HL-60 (cell line): ENCODE measurements at regions not wholly inside any gene's neighbourhood (a gene's known extent, or its start where the extent isn't known, plus 50 kb on each side); places are given as distances from the start of the nearest gene placed in this dataset.

Experiments
- GABPA ChIP-seq: IDR thresholded peaks from 2 replicates; pipeline ENCODE4 v1.6.1; 2012; ENCODE audit warnings: low read depth
- POLR2AphosphoS5 ChIP-seq: IDR thresholded peaks from 2 replicates; pipeline ENCODE4 v1.6.1; 2012; ENCODE audit warnings: low read depth
- SPI1 ChIP-seq: IDR thresholded peaks from 2 replicates; pipeline ENCODE4 v1.6.1; 2012; ENCODE audit warnings: low read depth, mild to moderate bottlenecking, borderline replicate concordance
- TF ChIP-seq, protein P1 (sequence below): IDR thresholded peaks from one replicate; pipeline ENCODE4 v1.5.1; 2011; ENCODE audit warnings: low read length, control low read depth, inconsistent platforms; ENCODE audit not compliant: insufficient read depth
- TF ChIP-seq, protein P2 (sequence below): IDR thresholded peaks from 2 replicates; pipeline ENCODE4 v1.6.1; 2012; ENCODE audit warnings: low read depth; ENCODE audit not compliant: insufficient replicate concordance

DNA sequence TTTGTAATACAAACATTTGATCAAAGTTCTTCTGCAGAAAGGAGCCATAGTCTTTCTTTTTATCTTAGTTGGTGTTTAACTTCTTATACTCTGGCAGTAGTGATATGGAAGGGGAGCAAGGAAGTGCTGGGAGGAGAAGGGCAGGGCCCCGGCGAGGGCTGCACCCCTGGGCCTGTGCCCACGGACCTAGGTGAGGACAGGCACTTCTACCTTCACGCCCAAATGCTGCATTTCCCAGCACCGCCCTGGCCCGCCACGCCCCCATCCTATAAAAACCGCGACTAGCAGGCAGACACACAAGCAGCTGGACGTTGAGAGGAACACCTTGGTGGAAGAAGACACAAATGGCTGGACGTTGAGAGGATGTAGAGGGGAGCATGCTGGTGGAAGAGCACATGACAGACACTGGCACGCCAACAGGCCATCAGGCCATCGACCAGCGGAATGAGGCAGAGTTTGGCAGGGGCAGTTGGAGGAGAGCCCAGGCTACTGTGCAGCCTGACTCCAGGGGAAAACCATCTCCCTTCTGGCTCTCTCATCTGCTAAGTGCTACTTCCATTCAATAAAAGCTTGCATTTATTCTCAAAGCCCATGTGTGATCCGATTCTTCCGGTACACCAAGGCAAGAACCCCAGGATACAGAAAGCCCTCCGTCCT is 81.5 kb upstream of the C9orf72 start:
- TF ChIP-seq, protein P1, sequence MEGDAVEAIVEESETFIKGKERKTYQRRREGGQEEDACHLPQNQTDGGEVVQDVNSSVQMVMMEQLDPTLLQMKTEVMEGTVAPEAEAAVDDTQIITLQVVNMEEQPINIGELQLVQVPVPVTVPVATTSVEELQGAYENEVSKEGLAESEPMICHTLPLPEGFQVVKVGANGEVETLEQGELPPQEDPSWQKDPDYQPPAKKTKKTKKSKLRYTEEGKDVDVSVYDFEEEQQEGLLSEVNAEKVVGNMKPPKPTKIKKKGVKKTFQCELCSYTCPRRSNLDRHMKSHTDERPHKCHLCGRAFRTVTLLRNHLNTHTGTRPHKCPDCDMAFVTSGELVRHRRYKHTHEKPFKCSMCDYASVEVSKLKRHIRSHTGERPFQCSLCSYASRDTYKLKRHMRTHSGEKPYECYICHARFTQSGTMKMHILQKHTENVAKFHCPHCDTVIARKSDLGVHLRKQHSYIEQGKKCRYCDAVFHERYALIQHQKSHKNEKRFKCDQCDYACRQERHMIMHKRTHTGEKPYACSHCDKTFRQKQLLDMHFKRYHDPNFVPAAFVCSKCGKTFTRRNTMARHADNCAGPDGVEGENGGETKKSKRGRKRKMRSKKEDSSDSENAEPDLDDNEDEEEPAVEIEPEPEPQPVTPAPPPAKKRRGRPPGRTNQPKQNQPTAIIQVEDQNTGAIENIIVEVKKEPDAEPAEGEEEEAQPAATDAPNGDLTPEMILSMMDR = no peak
- no peak for TF ChIP-seq POLR2AphosphoS5
- no peak for TF ChIP-seq GABPA
- TF ChIP-seq, protein P2, sequence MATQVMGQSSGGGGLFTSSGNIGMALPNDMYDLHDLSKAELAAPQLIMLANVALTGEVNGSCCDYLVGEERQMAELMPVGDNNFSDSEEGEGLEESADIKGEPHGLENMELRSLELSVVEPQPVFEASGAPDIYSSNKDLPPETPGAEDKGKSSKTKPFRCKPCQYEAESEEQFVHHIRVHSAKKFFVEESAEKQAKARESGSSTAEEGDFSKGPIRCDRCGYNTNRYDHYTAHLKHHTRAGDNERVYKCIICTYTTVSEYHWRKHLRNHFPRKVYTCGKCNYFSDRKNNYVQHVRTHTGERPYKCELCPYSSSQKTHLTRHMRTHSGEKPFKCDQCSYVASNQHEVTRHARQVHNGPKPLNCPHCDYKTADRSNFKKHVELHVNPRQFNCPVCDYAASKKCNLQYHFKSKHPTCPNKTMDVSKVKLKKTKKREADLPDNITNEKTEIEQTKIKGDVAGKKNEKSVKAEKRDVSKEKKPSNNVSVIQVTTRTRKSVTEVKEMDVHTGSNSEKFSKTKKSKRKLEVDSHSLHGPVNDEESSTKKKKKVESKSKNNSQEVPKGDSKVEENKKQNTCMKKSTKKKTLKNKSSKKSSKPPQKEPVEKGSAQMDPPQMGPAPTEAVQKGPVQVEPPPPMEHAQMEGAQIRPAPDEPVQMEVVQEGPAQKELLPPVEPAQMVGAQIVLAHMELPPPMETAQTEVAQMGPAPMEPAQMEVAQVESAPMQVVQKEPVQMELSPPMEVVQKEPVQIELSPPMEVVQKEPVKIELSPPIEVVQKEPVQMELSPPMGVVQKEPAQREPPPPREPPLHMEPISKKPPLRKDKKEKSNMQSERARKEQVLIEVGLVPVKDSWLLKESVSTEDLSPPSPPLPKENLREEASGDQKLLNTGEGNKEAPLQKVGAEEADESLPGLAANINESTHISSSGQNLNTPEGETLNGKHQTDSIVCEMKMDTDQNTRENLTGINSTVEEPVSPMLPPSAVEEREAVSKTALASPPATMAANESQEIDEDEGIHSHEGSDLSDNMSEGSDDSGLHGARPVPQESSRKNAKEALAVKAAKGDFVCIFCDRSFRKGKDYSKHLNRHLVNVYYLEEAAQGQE = no peak
- no peak for TF ChIP-seq SPI1
